ENCODE measurements at regions not wholly inside any gene's neighbourhood (a gene's known extent, or its start where the extent isn't known, plus 50 kb on each side); places are given as distances from the start of the nearest gene placed in this dataset.

GRCh38 chr2:35417293-35417692 is 938.3 kb upstream of the CRIM1 start:
- Histone ChIP-seq H3K9me3 (no peaks in the 10 kb centered on the region), H3K4me3 (no peak overlapping the region), H3K27me3 (no peaks in the 10 kb centered on the region), H3K27ac (no peak overlapping the region), H3K36me3 (no peaks in the 10 kb centered on the region), H3K4me1 (peaks cover 0 to 14% (median 0%) of the 10 kb centered on the region in 3 donors)
- TF ChIP-seq POLR2AphosphoS5 (IDR thresholded peaks at IDR 0.05) (no peak), POLR2A (IDR thresholded peaks at IDR 0.05) (no peak), EP300 (IDR thresholded peaks at IDR 0.05) (no peak)
- TF ChIP-seq, protein P1, sequence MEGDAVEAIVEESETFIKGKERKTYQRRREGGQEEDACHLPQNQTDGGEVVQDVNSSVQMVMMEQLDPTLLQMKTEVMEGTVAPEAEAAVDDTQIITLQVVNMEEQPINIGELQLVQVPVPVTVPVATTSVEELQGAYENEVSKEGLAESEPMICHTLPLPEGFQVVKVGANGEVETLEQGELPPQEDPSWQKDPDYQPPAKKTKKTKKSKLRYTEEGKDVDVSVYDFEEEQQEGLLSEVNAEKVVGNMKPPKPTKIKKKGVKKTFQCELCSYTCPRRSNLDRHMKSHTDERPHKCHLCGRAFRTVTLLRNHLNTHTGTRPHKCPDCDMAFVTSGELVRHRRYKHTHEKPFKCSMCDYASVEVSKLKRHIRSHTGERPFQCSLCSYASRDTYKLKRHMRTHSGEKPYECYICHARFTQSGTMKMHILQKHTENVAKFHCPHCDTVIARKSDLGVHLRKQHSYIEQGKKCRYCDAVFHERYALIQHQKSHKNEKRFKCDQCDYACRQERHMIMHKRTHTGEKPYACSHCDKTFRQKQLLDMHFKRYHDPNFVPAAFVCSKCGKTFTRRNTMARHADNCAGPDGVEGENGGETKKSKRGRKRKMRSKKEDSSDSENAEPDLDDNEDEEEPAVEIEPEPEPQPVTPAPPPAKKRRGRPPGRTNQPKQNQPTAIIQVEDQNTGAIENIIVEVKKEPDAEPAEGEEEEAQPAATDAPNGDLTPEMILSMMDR (IDR thresholded peaks at IDR 0.05): no peak
- no peak for ATAC-seq
- 0 to 25% methylated on average over 1 of the region's 1 CpG for WGBS, 2 donors (ENCODE audit: low coverage in 1 of 2)

GRCh38 chr2:35416391-35417140 is 939.0 kb upstream of the CRIM1 start:
- Histone ChIP-seq H3K4me3 (no peak overlapping the region), H3K9me3 (no peaks in the 10 kb centered on the region), H3K27ac (no peak overlapping the region), H3K4me1 (peaks cover 0 to 14% (median 0%) of the 10 kb centered on the region in 3 donors), H3K36me3 (no peaks in the 10 kb centered on the region), H3K27me3 (no peaks in the 10 kb centered on the region)
- WGBS, 2 donors (ENCODE audit: low coverage in 1 of 2): 10 to 24% methylated on average over 2 of the region's 2 CpGs
- TF ChIP-seq, protein P1 (IDR thresholded peaks at IDR 0.05): no peak
- no peak for TF ChIP-seq POLR2AphosphoS5 (IDR thresholded peaks at IDR 0.05)
- no peak for TF ChIP-seq EP300 (IDR thresholded peaks at IDR 0.05)
- TF ChIP-seq POLR2A (IDR thresholded peaks at IDR 0.05): no peak
- ATAC-seq: no peak

DNA sequence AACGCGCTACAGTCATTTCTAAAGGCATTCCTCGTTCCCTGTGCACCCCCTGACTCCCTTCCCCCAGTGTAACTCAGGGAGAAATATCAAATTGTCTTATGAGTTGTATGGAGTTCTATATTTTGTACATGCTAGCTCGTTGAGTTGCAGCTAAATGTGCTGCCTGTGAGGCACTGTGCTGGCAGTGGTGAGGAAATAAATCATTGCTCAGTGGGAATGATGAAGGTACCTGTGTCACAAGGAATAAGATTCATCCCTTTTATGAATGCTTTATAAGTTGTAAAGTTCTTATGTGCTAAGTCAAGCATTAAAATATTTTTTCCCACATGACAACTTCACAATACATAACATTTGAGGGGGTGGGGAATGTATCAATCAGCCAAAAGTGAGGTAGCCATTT is 939.6 kb upstream of the CRIM1 start:
- Histone ChIP-seq H3K27ac (no peak overlapping the region), H3K36me3 (no peaks in the 10 kb centered on the region), H3K4me1 (peaks cover 0 to 14% (median 0%) of the 10 kb centered on the region in 3 donors), H3K4me3 (no peak overlapping the region), H3K27me3 (no peaks in the 10 kb centered on the region), H3K9me3 (no peaks in the 10 kb centered on the region)
- ATAC-seq: no peak
- 53 to 64% methylated on average over 4 of the region's 4 CpGs for WGBS, 2 donors (ENCODE audit: low coverage in 1 of 2)
- TF ChIP-seq POLR2AphosphoS5 (IDR thresholded peaks at IDR 0.05): no peak
- TF ChIP-seq EP300 (IDR thresholded peaks at IDR 0.05): no peak
- no peak for TF ChIP-seq POLR2A (IDR thresholded peaks at IDR 0.05)
- TF ChIP-seq, protein P1 (IDR thresholded peaks at IDR 0.05): no peak

DNA sequence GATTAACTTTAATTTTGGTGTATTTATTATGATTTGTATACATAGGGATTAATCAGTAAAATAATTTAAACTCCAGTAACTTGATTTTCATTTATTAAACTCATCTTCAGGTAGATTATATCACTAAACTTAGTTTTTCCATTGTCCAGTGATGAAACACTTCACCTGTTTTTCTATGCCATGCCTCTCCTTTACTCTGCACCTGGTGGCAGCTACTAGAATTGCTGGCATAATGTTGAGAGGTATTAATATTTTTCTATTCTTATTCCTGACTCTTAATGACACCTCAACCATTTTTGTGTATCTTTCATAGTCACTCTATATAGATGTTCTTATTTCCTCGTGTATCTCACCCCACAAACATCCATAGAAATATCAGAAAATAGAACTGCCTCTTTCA is 940.3 kb upstream of the CRIM1 start:
- Histone ChIP-seq H3K9me3 (no peaks in the 10 kb centered on the region), H3K4me3 (no peak overlapping the region), H3K36me3 (no peaks in the 10 kb centered on the region), H3K27me3 (no peaks in the 10 kb centered on the region), H3K27ac (no peak overlapping the region), H3K4me1 (peaks cover 0 to 14% (median 0%) of the 10 kb centered on the region in 3 donors)
- TF ChIP-seq EP300 (IDR thresholded peaks at IDR 0.05) (no peak), POLR2AphosphoS5 (IDR thresholded peaks at IDR 0.05) (no peak), POLR2A (IDR thresholded peaks at IDR 0.05) (no peak)
- TF ChIP-seq, protein P1 (IDR thresholded peaks at IDR 0.05): no peak
- no peak for ATAC-seq
- WGBS, 2 donors (ENCODE audit: low coverage in 1 of 2): 57 to 71% methylated on average over 1 of the region's 1 CpG

- Histone ChIP-seq H3K36me3 (no peaks in the 10 kb centered on the region), H3K9me3 (no peaks in the 10 kb centered on the region), H3K4me3 (no peak overlapping the region), H3K27me3 (no peaks in the 10 kb centered on the region), H3K27ac (no peak overlapping the region), H3K4me1 (no peaks in the 10 kb centered on the region)
- TF ChIP-seq, protein P1 (IDR thresholded peaks at IDR 0.05): peak; percentile 54 to 94 (median 78)
- TF ChIP-seq POLR2AphosphoS5 (IDR thresholded peaks at IDR 0.05): no peak
- ATAC-seq: no peak
- WGBS, 2 donors (ENCODE audit: low coverage in 1 of 2): 31 to 39% methylated on average over 5 of the region's 5 CpGs
These were observed 945.0 kb upstream of the CRIM1 start for GRCh38 chr2:35410431-35411061.
